IMR-90 (cell line): ENCODE measurements at regions not wholly inside any gene's neighbourhood (a gene's known extent, or its start where the extent isn't known, plus 50 kb on each side); places are given as distances from the start of the nearest gene placed in this dataset.

Experiments used
- BHLHE40 ChIP-seq: fragments of 150-350 bp; IDR thresholded peaks from 2 replicates; pipeline ENCODE4 v1.6.1; 2016; ENCODE audit warnings: mild to moderate bottlenecking, low read depth, low read length
- CEBPB ChIP-seq: IDR thresholded peaks from 2 replicates; pipeline ENCODE4 v1.6.1; 2012; ENCODE audit warnings: low read depth, low read length, improper control_type of control experiment
- CHD1 ChIP-seq: IDR thresholded peaks from 2 replicates; pipeline ENCODE4 v1.6.1; 2012; ENCODE audit warnings: low read depth, low read length, improper control_type of control experiment
- CTCF ChIP-seq: conservative IDR thresholded peaks from 2 replicates; pipeline ENCODE4 v1.5.1; 2012; ENCODE audit warnings: mild to moderate bottlenecking, low read depth, low read length, improper control_type of control experiment
- ELK1 ChIP-seq: fragments of 150-350 bp; IDR thresholded peaks from 2 replicates; pipeline ENCODE4 v1.6.1; 2016; ENCODE audit warnings: low read depth, mild to moderate bottlenecking, low read length, moderate library complexity, borderline replicate concordance
- FOS ChIP-seq: fragments of 150-350 bp; IDR thresholded peaks from 2 replicates; pipeline ENCODE4 v1.6.1; 2016; ENCODE audit warnings: low read depth, low read length
- MAZ ChIP-seq: IDR thresholded peaks from 2 replicates; pipeline ENCODE4 v1.6.1; 2012; ENCODE audit warnings: low read depth, mild to moderate bottlenecking, low read length, improper control_type of control experiment, moderate library complexity, borderline replicate concordance
- MXI1 ChIP-seq: IDR thresholded peaks from 2 replicates; pipeline ENCODE4 v1.6.1; 2012; ENCODE audit warnings: low read depth, mild to moderate bottlenecking, low read length, moderate library complexity, borderline replicate concordance
- POLR2A ChIP-seq: IDR thresholded peaks from 2 replicates; pipeline ENCODE4 v1.6.1; 2012; ENCODE audit warnings: mild to moderate bottlenecking, low read depth, low read length
- RAD21 ChIP-seq: IDR thresholded peaks from 2 replicates; pipeline ENCODE4 v1.6.1; 2012; ENCODE audit warnings: low read length, improper control_type of control experiment
- RCOR1 ChIP-seq: IDR thresholded peaks from 2 replicates; pipeline ENCODE4 v1.6.1; 2012; ENCODE audit warnings: mild to moderate bottlenecking, low read length, improper control_type of control experiment; ENCODE audit not compliant: insufficient replicate concordance
- RFX5 ChIP-seq: IDR thresholded peaks from 2 replicates; pipeline ENCODE4 v1.8.0; 2012; ENCODE audit warnings: low read depth, mild to moderate bottlenecking, low read length, moderate library complexity
- SMC3 ChIP-seq: fragments of 150-350 bp; IDR thresholded peaks from 2 replicates; pipeline ENCODE4 v1.6.1; 2016; ENCODE audit warnings: low read depth, mild to moderate bottlenecking, antibody characterized with exemption, low read length, moderate library complexity
- USF2 ChIP-seq: fragments of 150-350 bp; IDR thresholded peaks from 2 replicates; pipeline ENCODE4 v1.6.1; 2017; ENCODE audit warnings: mild to moderate bottlenecking, antibody characterized with exemption, low read length, low read depth

GRCh38 chr18:1619507-1619906 is 714.8 kb downstream of the ADCYAP1 start:
- TF ChIP-seq CTCF, result no peak
- TF ChIP-seq POLR2A, result no peak
- no peak for TF ChIP-seq CEBPB
- no peak for TF ChIP-seq MAZ
- TF ChIP-seq USF2, result no peak
- no peak for TF ChIP-seq RFX5
- TF ChIP-seq BHLHE40, result no peak
- no peak for TF ChIP-seq SMC3
- TF ChIP-seq RCOR1, result no peak
- no peak for TF ChIP-seq ELK1
- TF ChIP-seq RAD21, result no peak
- no peak for TF ChIP-seq MXI1
- no peak for TF ChIP-seq CHD1
- TF ChIP-seq FOS, result no peak
